Lower leg skin (tissue), 4 donors: ENCODE measurements at regions not wholly inside any gene's neighbourhood (a gene's known extent, or its start where the extent isn't known, plus 50 kb on each side); places are given as distances from the start of the nearest gene placed in this dataset.

Source experiments
- DNase-seq, 2 donors: peaks; one replicate each; pipeline ENCODE4 v3.0.0-alpha.2; 2019; ENCODE audit warnings: low spot score in 2 of 2
- H3K4me3 ChIP-seq: fragments of 200-600 bp; sonication (generic); 2 replicates; pipeline ENCODE4 v1.5.1; 2017; ENCODE audit warnings: mild to moderate bottlenecking, low read depth; ENCODE audit not compliant: poor library complexity, severe bottlenecking
- CTCF ChIP-seq, 3 donors: fragments of 450-650 bp; IDR thresholded peaks; one replicate each; pipeline ENCODE4 v1.5.1; 2016; ENCODE audit warnings: antibody characterized with exemption in 3 of 3, mild to moderate bottlenecking in 3 of 3, moderate library complexity in 2 of 3
- POLR2A ChIP-seq, 2 donors: fragments of 450-650 bp; IDR thresholded peaks; one replicate each; pipeline ENCODE4 v1.6.1; 2016 to 2017; ENCODE audit warnings: antibody characterized with exemption in 2 of 2, mild to moderate bottlenecking in 1 of 2, moderate library complexity in 1 of 2
- WGBS, 2 donors: methylation state at CpG; one replicate each; pipeline ENCODE4 v1.1.5; 2018; 5-methylcytosine and 5-hydroxymethylcytosine counted together
- intact Hi-C: fragments of 100-400 bp; cut with DNase I; formaldehyde crosslinking; loops from one replicate; pipeline ENCODE4 v1.15.0; 2023; ENCODE audit warnings: low total_unique reads

- no peak for DNase-seq
- 78 to 81% methylated on average over 26 of the region's 26 CpGs for whole genome bisulfite sequencing, 2 donors
- intact Hi-C loops, result no loop called here
- TF ChIP-seq POLR2A (IDR thresholded peaks at IDR 0.05), result no peak
- no peak for TF ChIP-seq CTCF (IDR thresholded peaks at IDR 0.05)
- H3K4me3 ChIP-seq, result no peak overlapping the region
Measured at GRCh38 chr7:101718363-101719122, 89.4 kb upstream of the MYL10 start.

- H3K4me3 ChIP-seq, result no peak overlapping the region
- intact Hi-C loops, result no loop called here
- TF ChIP-seq CTCF (IDR thresholded peaks at IDR 0.05) (no peak), POLR2A (IDR thresholded peaks at IDR 0.05) (no peak)
- no peak for DNase-seq
- WGBS, 2 donors, result 83 to 89% methylated on average over 9 of the region's 9 CpGs
Measured at GRCh38 chr7:101719123-101719470, 90.0 kb upstream of the MYL10 start.

GRCh38 chr7:101720324-101720723 lies 91.2 kb upstream of the MYL10 start:
- intact Hi-C loops, result no loop called here
- H3K4me3 ChIP-seq, result no peak overlapping the region
- WGBS, 2 donors, result 76 to 85% methylated on average over 5 of the region's 5 CpGs
- no peak for DNase-seq
- TF ChIP-seq CTCF (IDR thresholded peaks at IDR 0.05) (no peak), POLR2A (IDR thresholded peaks at IDR 0.05) (no peak)

GRCh38 chr7:101722247-101722646 lies 93.2 kb upstream of the MYL10 start:
- intact Hi-C loops, result no loop called here
- 58 to 62% methylated on average over 9 to 17 of the region's 21 CpGs for WGBS, 2 donors
- no peak overlapping the region for H3K4me3 ChIP-seq
- DNase-seq, result no peak
- no peak for TF ChIP-seq CTCF (IDR thresholded peaks at IDR 0.05)
- TF ChIP-seq POLR2A (IDR thresholded peaks at IDR 0.05), result no peak

- no peak for DNase-seq
- TF ChIP-seq POLR2A (IDR thresholded peaks at IDR 0.05) (no peak), CTCF (IDR thresholded peaks at IDR 0.05) (no peak)
- no peak overlapping the region for H3K4me3 ChIP-seq
- intact Hi-C loops, result no loop called here
- WGBS, 2 donors, result 80 to 89% methylated on average over 1 of the region's 1 CpG
Measured at GRCh38 chr7:101723835-101724234, 93.6 kb upstream of the CUX1 start.

GRCh38 chr7:101724957-101725356 lies 92.5 kb upstream of the CUX1 start:
- no peak for DNase-seq
- 89 to 92% methylated on average over 9 of the region's 9 CpGs for WGBS, 2 donors
- TF ChIP-seq CTCF (IDR thresholded peaks at IDR 0.05) (no peak), POLR2A (IDR thresholded peaks at IDR 0.05) (no peak)
- no peak overlapping the region for H3K4me3 ChIP-seq
- intact Hi-C loops, result no loop called here
